ENCODE measurements at regions not wholly inside any gene's neighbourhood (a gene's known extent, or its start where the extent isn't known, plus 50 kb on each side); places are given as distances from the start of the nearest gene placed in this dataset.

- no peaks in the 10 kb centered on the region for H3K4me1 ChIP-seq
- H3K27ac ChIP-seq: no peak overlapping the region
- WGBS (ENCODE audit: insufficient coverage, low coverage, low lambda C conversion rate, missing lambda C conversion rate): 31% methylated on average over 1 of the region's 1 CpG
- no peaks in the 10 kb centered on the region for H3K9me3 ChIP-seq
- no peak overlapping the region for H3K4me3 ChIP-seq
- no peak for TF ChIP-seq CTCF (IDR thresholded peaks at IDR 0.05)
- TF ChIP-seq POLR2A (IDR thresholded peaks at IDR 0.05): no peak
- ATAC-seq: no peak
- no peak for DNase-seq
- peaks cover 0 to 4% of the 10 kb centered on the region in 2 donors for H3K27me3 ChIP-seq
- H3K36me3 ChIP-seq: no peaks in the 10 kb centered on the region
- intact Hi-C loops (cut with DNase I): no loop called here
These were observed 424.6 kb upstream of the VRK2 start for GRCh38 chr2:57622009-57622408.

GRCh38 chr2:57656198-57656597 lies 390.4 kb upstream of the VRK2 start:
- DNase-seq (no peak), ATAC-seq (no peak)
- H3K4me1 ChIP-seq: no peaks in the 10 kb centered on the region
- H3K36me3 ChIP-seq: no peaks in the 10 kb centered on the region
- H3K27ac ChIP-seq: no peak overlapping the region
- 54% methylated on average over 3 of the region's 3 CpGs for WGBS (ENCODE audit: insufficient coverage, low coverage, low lambda C conversion rate, missing lambda C conversion rate)
- no peak overlapping the region for H3K4me3 ChIP-seq
- no peak for TF ChIP-seq CTCF (IDR thresholded peaks at IDR 0.05)
- no peak for TF ChIP-seq POLR2A (IDR thresholded peaks at IDR 0.05)
- H3K9me3 ChIP-seq: no peaks in the 10 kb centered on the region
- intact Hi-C loops (cut with DNase I): no loop called here
- no peaks in the 10 kb centered on the region for H3K27me3 ChIP-seq

- Histone ChIP-seq H3K27me3 (no peaks in the 10 kb centered on the region), H3K9me3 (no peaks in the 10 kb centered on the region), H3K4me1 (no peaks in the 10 kb centered on the region), H3K27ac (no peak overlapping the region), H3K4me3 (no peak overlapping the region), H3K36me3 (no peaks in the 10 kb centered on the region)
- intact Hi-C loops (cut with DNase I): no loop called here
- DNase-seq: no peak
- 10% methylated on average over 1 of the region's 1 CpG for WGBS (ENCODE audit: insufficient coverage, low coverage, low lambda C conversion rate, missing lambda C conversion rate)
- no peak for TF ChIP-seq CTCF (IDR thresholded peaks at IDR 0.05)
- TF ChIP-seq POLR2A (IDR thresholded peaks at IDR 0.05): no peak
- no peak for ATAC-seq
These were observed 377.0 kb upstream of the VRK2 start for GRCh38 chr2:57669570-57669969.

- ATAC-seq (no peak), DNase-seq (no peak)
- H3K4me3 ChIP-seq: no peak overlapping the region
- no peaks in the 10 kb centered on the region for H3K9me3 ChIP-seq
- H3K27ac ChIP-seq: no peak overlapping the region
- no peaks in the 10 kb centered on the region for H3K36me3 ChIP-seq
- intact Hi-C loops (cut with DNase I): no loop called here
- H3K4me1 ChIP-seq: no peaks in the 10 kb centered on the region
- H3K27me3 ChIP-seq: no peaks in the 10 kb centered on the region
- WGBS (ENCODE audit: insufficient coverage, low coverage, low lambda C conversion rate, missing lambda C conversion rate): 62% methylated on average over 2 of the region's 2 CpGs
- TF ChIP-seq POLR2A (IDR thresholded peaks at IDR 0.05) (no peak), CTCF (IDR thresholded peaks at IDR 0.05) (no peak)
These were observed 372.6 kb upstream of the VRK2 start for GRCh38 chr2:57674025-57674424.

- Histone ChIP-seq H3K27ac (no peak overlapping the region), H3K9me3 (no peaks in the 10 kb centered on the region), H3K36me3 (no peaks in the 10 kb centered on the region), H3K4me1 (no peaks in the 10 kb centered on the region), H3K27me3 (no peaks in the 10 kb centered on the region), H3K4me3 (no peak overlapping the region)
- DNase-seq: no peak
- no peak for TF ChIP-seq CTCF (IDR thresholded peaks at IDR 0.05)
- intact Hi-C loops (cut with DNase I): no loop called here
- 62% methylated on average over 2 of the region's 2 CpGs for WGBS (ENCODE audit: insufficient coverage, low coverage, low lambda C conversion rate, missing lambda C conversion rate)
- no peak for ATAC-seq
These were observed 371.9 kb upstream of the VRK2 start for GRCh38 chr2:57674743-57675142.
